A673 (cell line): ENCODE measurements at regions not wholly inside any gene's neighbourhood (a gene's known extent, or its start where the extent isn't known, plus 50 kb on each side); places are given as distances from the start of the nearest gene placed in this dataset.

Source experiments
- BruUV-seq: library from RNA; stranded (reverse); fragments of 400-500 nt; replicated peaks from 2 replicates; lab custom pipeline; 2021; lab: Mats Ljungman, UMichigan
- CTCF ChIA-PET: fragments of 300-600 bp; sonication (Branson Sonifier 250); formaldehyde crosslinking; loops from one replicate; lab custom pipeline; 2022; ENCODE audit warnings: antibody characterized with exemption; lab: Charles Lee
- POLR2A ChIA-PET: fragments of 300-600 bp; sonication (Branson Sonifier 250); formaldehyde crosslinking; loops from one replicate; lab custom pipeline; 2022; ENCODE audit warnings: antibody characterized with exemption; ENCODE audit not compliant: low non-redundant PET; lab: Charles Lee
- DNase-seq: peaks from one replicate; pipeline ENCODE4 v3.0.0-alpha.2; 2015; ENCODE audit warnings: low spot score
- H3K27ac ChIP-seq: fragments of 200-600 bp; sonication (generic); 2 replicates; pipeline ENCODE4 v1.5.1; 2016; ENCODE audit warnings: mixed run types, low read depth, mild to moderate bottlenecking, mixed read lengths, antibody characterized with exemption, low read length; ENCODE audit not compliant: poor library complexity, severe bottlenecking
- H3K27me3 ChIP-seq: fragments of 200-600 bp; sonication (generic); replicated peaks from 2 replicates; pipeline ENCODE4 v1.6.1; 2017; ENCODE audit warnings: mixed run types, low read depth, mild to moderate bottlenecking, mixed read lengths, antibody characterized with exemption, low read length; ENCODE audit not compliant: insufficient read depth, poor library complexity
- H3K36me3 ChIP-seq: fragments of 200-600 bp; sonication (generic); 2 replicates; pipeline ENCODE4 v1.6.1; 2016; ENCODE audit warnings: mixed run types, mild to moderate bottlenecking, mixed read lengths, antibody characterized with exemption, low read length; ENCODE audit not compliant: insufficient read depth, poor library complexity, severe bottlenecking
- H3K4me1 ChIP-seq: fragments of 200-600 bp; sonication (generic); 2 replicates; pipeline ENCODE4 v1.6.1; 2017; ENCODE audit warnings: mixed run types, mild to moderate bottlenecking, mixed read lengths, antibody characterized with exemption, low read length; ENCODE audit not compliant: insufficient read depth, poor library complexity, severe bottlenecking
- H3K4me3 ChIP-seq: fragments of 200-600 bp; sonication (generic); 2 replicates; pipeline ENCODE4 v1.5.1; 2016; ENCODE audit warnings: low read depth, mixed run types, mild to moderate bottlenecking, mixed read lengths, low read length; ENCODE audit not compliant: poor library complexity, severe bottlenecking
- H3K9me3 ChIP-seq: fragments of 200-600 bp; sonication (generic); 2 replicates; pipeline ENCODE4 v1.6.1; 2016; ENCODE audit warnings: mixed run types, low read depth, mild to moderate bottlenecking, mixed read lengths, antibody characterized with exemption, low read length; ENCODE audit not compliant: poor library complexity, severe bottlenecking
- EZH2 ChIP-seq: fragments of 200-600 bp; sonication (generic); IDR thresholded peaks from 2 replicates; pipeline ENCODE4 v1.6.1; 2017; ENCODE audit warnings: borderline replicate concordance, low read depth, mild to moderate bottlenecking, mixed read lengths, antibody characterized with exemption, low read length; ENCODE audit not compliant: poor library complexity, severe bottlenecking
- intact Hi-C: fragments of 100-400 bp; cut with micrococcal nuclease; formaldehyde crosslinking; loops from one replicate; pipeline ENCODE4 v1.10.0; 2022; ENCODE audit not compliant: unreplicated experiment
- TF ChIP-seq, protein P1 (sequence below): fragments of 300-800, 200-600 bp; sonication (generic); conservative IDR thresholded peaks from 2 replicates; pipeline ENCODE4 v1.5.1; 2017; ENCODE audit warnings: low read depth, mild to moderate bottlenecking, antibody characterized with exemption, low read length, moderate library complexity, mixed read lengths

DNA sequence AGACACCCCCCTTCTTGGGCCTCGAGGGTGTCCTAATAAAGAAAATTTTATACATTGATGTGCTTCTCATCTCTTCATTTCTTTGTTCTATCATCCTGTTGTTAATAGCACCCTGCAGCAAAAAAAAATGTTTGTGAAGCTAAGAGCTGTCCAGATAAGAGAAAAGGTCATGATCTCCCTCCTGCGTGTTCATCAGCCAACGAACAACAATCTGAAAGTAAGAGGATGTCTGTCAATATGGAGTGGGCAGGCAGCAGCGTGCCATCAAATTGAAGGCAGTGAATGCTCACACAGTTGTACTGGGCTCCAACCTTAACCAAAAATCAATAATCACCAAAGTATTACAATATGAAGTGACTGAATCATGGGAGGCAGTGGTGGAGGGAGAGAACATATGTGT lies 418.6 kb upstream of the ONECUT1 start:
- H3K9me3 ChIP-seq: no peaks in the 10 kb centered on the region
- H3K27me3 ChIP-seq: no peaks in the 10 kb centered on the region
- H3K4me3 ChIP-seq: no peak overlapping the region
- intact Hi-C loops: no loop called here
- no peaks in the 10 kb centered on the region for H3K36me3 ChIP-seq
- POLR2A ChIA-PET: interaction anchor here (0.6 kb wide), 1 partner anchor 68 kb away, joined by 3 read pairs; no protein-coding TSS in a partner anchor
- CTCF ChIA-PET: no interaction called here
- TF ChIP-seq, protein P1, sequence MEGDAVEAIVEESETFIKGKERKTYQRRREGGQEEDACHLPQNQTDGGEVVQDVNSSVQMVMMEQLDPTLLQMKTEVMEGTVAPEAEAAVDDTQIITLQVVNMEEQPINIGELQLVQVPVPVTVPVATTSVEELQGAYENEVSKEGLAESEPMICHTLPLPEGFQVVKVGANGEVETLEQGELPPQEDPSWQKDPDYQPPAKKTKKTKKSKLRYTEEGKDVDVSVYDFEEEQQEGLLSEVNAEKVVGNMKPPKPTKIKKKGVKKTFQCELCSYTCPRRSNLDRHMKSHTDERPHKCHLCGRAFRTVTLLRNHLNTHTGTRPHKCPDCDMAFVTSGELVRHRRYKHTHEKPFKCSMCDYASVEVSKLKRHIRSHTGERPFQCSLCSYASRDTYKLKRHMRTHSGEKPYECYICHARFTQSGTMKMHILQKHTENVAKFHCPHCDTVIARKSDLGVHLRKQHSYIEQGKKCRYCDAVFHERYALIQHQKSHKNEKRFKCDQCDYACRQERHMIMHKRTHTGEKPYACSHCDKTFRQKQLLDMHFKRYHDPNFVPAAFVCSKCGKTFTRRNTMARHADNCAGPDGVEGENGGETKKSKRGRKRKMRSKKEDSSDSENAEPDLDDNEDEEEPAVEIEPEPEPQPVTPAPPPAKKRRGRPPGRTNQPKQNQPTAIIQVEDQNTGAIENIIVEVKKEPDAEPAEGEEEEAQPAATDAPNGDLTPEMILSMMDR: no peak
- no peak for TF ChIP-seq EZH2
- BruUV-seq: no TSS peak
- no peak overlapping the region for H3K27ac ChIP-seq
- DNase-seq: no peak
- no peaks in the 10 kb centered on the region for H3K4me1 ChIP-seq

DNA sequence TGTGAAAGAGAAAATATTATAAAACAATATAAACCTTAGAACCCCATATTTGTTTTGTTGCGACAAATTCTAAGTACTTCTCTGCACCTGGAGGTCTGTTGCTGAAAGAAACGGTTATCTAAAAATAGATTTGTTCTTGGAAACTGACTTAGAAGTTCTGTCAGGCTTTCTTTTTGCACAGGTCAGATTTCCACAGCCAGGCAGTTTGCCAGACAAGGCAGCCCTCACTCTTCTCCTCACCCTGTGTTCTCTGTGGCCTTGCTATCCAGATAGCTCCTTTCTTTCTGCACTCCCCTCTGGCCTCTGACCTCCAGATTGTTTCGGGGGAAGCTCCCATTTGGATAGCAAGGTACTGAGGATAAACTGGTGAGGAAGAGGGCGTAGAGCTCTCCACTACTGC lies 413.3 kb upstream of the ONECUT1 start:
- ChIA-PET POLR2A (no interaction called here), CTCF (no interaction called here)
- H3K27ac ChIP-seq: no peak overlapping the region
- TF ChIP-seq EZH2: no peak
- TF ChIP-seq, protein P1: no peak
- H3K9me3 ChIP-seq: no peaks in the 10 kb centered on the region
- BruUV-seq: no TSS peak
- intact Hi-C loops: no loop called here
- no peaks in the 10 kb centered on the region for H3K36me3 ChIP-seq
- no peaks in the 10 kb centered on the region for H3K4me1 ChIP-seq
- no peak for DNase-seq
- no peak overlapping the region for H3K4me3 ChIP-seq
- no peaks in the 10 kb centered on the region for H3K27me3 ChIP-seq

DNA sequence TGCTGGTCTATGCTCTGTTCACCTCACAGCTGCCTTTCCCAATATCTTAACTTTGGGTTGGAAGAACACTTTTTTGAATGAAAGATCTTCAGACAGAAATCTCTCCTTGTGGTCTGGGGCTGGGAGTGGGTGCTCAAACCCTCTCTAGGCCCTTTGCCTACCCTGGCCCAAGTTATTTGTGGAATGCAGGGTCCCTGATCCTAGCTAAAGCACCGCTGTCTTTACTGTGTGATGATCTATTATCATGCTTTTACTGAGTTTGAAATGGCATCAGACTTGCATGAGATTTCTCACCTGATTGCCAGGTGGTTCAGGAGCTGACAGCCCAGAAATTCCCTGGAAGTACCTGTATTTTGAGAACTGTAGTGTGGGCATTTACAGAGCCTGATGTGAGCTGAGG lies 412.7 kb upstream of the ONECUT1 start:
- TF ChIP-seq, protein P1: no peak
- no peak for TF ChIP-seq EZH2
- Histone ChIP-seq H3K36me3 (no peaks in the 10 kb centered on the region), H3K27ac (no peak overlapping the region), H3K27me3 (no peaks in the 10 kb centered on the region), H3K9me3 (no peaks in the 10 kb centered on the region), H3K4me1 (no peaks in the 10 kb centered on the region), H3K4me3 (no peak overlapping the region)
- no peak for DNase-seq
- intact Hi-C loops: no loop called here
- ChIA-PET CTCF (no interaction called here), POLR2A (no interaction called here)
- no TSS peak for BruUV-seq
